BE2C (cell line): ENCODE measurements at regions not wholly inside any gene's neighbourhood (a gene's known extent, or its start where the extent isn't known, plus 50 kb on each side); places are given as distances from the start of the nearest gene placed in this dataset.

Experiments used
- DNase-seq: peaks from one replicate; pipeline ENCODE4 v3.0.0-alpha.2; 2020
- H3K27me3 ChIP-seq: fragments of 250-450 bp; sonication (Bioruptor Pico); 2 replicates; pipeline ENCODE4 v1.5.1; 2020; ENCODE audit warnings: mild to moderate bottlenecking
- H3K36me3 ChIP-seq: fragments of 250-450 bp; sonication (Bioruptor Pico); 2 replicates; pipeline ENCODE4 v1.5.1; 2020; ENCODE audit warnings: mild to moderate bottlenecking
- H3K4me1 ChIP-seq: fragments of 250-450 bp; sonication (Bioruptor Pico); 2 replicates; pipeline ENCODE4 v1.5.1; 2020
- H3K4me3 ChIP-seq: 2 replicates; pipeline ENCODE4 v1.5.1; 2011; ENCODE audit warnings: low read depth, low read length
- H3K9me3 ChIP-seq: fragments of 250-450 bp; sonication (Bioruptor Pico); 2 replicates; pipeline ENCODE4 v1.5.1; 2020
- TF ChIP-seq, protein P1 (sequence below): IDR thresholded peaks from 2 replicates; pipeline ENCODE4 v1.5.1; 2012; ENCODE audit warnings: mild to moderate bottlenecking, low read depth, low read length

DNA sequence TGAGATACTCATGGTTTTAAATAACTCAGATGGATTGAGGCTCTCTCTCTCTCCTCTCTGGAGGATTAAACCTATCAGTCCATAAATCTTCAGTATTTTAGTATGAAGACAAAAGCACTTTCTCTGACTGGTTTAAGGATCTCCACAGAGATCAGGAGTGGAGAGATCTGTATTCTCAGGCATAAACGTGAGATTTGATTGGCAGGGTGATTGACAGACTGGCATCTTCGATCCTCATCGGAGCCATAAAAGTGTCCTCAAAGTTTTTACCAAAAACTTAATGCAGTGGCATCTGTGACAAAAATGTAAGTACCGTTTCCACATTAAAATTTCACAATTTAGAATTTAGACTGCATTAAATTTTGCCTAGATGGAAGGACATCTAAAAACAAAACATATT is 870.1 kb downstream of the KCNJ2 start:
- H3K27me3 ChIP-seq, result no peaks in the 10 kb centered on the region

DNA sequence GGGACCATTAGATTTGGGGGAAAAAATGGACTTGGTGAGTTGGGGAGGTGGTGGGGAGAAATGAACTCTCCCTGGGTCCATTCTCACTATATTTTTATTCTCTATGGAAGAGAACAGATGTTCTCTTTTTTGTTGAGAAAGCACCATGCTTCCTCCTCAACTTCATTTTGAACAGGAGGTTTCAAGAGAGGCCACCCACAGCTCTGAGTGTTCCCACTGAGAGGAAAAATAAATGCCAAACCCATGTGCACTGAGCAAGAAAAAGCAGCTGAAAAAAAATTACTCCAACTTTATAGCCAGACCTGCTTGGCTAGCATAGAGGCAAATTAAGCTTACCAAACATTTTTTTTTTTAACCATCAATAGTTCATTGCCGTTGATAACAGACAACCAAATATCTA is 883.6 kb downstream of the KCNJ2 start:
- no peak for DNase-seq
- no peaks in the 10 kb centered on the region for H3K9me3 ChIP-seq

More for the DNA sequence above, 870.1 kb downstream of the KCNJ2 start:
- Histone ChIP-seq H3K4me3 (no peak overlapping the region), H3K36me3 (no peaks in the 10 kb centered on the region), H3K4me1 (no peaks in the 10 kb centered on the region), H3K9me3 (no peaks in the 10 kb centered on the region)
- DNase-seq, result no peak
- TF ChIP-seq, protein P1, sequence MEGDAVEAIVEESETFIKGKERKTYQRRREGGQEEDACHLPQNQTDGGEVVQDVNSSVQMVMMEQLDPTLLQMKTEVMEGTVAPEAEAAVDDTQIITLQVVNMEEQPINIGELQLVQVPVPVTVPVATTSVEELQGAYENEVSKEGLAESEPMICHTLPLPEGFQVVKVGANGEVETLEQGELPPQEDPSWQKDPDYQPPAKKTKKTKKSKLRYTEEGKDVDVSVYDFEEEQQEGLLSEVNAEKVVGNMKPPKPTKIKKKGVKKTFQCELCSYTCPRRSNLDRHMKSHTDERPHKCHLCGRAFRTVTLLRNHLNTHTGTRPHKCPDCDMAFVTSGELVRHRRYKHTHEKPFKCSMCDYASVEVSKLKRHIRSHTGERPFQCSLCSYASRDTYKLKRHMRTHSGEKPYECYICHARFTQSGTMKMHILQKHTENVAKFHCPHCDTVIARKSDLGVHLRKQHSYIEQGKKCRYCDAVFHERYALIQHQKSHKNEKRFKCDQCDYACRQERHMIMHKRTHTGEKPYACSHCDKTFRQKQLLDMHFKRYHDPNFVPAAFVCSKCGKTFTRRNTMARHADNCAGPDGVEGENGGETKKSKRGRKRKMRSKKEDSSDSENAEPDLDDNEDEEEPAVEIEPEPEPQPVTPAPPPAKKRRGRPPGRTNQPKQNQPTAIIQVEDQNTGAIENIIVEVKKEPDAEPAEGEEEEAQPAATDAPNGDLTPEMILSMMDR, result no peak

DNA sequence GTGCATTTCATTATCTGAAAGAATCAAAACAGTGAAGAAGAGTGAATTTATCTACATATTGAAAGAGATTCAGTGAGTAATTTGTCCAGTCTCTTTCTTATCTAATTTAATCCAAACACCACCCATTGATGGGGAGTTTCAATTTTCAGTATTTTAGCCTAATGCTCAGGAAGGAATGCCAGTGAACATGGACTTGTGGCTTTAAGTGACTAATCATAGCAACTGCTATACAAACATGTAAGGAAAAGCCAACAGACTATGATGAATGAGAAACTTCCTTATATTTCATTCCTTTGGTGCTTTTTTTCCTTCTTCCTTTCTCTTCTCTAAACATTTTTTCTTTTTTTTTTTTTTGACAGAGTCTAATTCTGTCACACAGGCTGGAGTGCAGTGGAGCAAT is 885.8 kb downstream of the KCNJ2 start:
- no peaks in the 10 kb centered on the region for H3K4me1 ChIP-seq
- H3K4me3 ChIP-seq, result no peak overlapping the region
- no peaks in the 10 kb centered on the region for H3K27me3 ChIP-seq
- H3K9me3 ChIP-seq, result no peaks in the 10 kb centered on the region
- TF ChIP-seq, protein P1, result no peak
- no peak for DNase-seq
- no peaks in the 10 kb centered on the region for H3K36me3 ChIP-seq

More for the DNA sequence above, 883.6 kb downstream of the KCNJ2 start:
- Histone ChIP-seq H3K27me3 (no peaks in the 10 kb centered on the region), H3K36me3 (no peaks in the 10 kb centered on the region), H3K4me3 (no peak overlapping the region), H3K4me1 (no peaks in the 10 kb centered on the region)
- TF ChIP-seq, protein P1, result no peak

DNA sequence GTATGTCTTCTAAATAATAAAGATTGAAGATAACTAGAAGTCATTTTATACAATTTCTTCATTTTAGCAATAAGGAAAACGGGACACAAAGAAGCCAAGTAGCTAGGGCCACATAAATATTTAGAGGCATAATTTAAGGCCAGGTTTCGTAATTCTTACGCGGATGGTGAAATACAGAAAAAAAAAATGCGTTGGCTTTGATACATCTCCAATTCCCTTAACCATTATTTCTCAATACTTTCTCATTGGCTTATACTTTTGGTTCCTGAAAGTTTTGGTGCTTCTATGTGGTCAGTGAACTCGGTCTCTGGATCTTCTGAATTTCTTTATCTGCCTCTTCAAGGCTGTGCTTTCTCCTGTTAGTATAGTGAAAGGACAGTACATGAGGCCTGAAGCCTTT is 888.1 kb downstream of the KCNJ2 start:
- Histone ChIP-seq H3K27me3 (no peaks in the 10 kb centered on the region), H3K36me3 (no peaks in the 10 kb centered on the region), H3K9me3 (no peaks in the 10 kb centered on the region), H3K4me3 (no peak overlapping the region), H3K4me1 (no peaks in the 10 kb centered on the region)
- no peak for DNase-seq
- TF ChIP-seq, protein P1, result no peak

DNA sequence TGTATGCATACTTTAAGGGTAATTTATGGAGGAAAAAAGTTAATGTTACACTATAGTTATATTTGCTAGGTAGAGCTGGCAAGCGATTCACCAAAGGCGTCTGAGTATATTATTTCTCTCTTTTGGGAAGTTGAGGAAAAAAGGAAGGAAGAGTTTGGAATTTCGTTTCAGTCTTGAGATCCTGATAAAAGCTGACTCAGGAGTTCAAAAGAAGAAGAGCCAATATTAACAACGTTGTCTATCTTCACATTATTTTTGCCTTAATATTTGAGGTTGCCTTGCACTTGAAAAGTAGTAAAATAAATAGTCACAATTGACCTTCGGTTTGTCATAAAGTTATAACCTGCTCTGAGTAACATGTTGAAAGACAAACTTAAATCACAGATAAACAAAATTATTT is 888.6 kb downstream of the KCNJ2 start:
- Histone ChIP-seq H3K4me1 (no peaks in the 10 kb centered on the region), H3K9me3 (no peaks in the 10 kb centered on the region), H3K27me3 (no peaks in the 10 kb centered on the region), H3K4me3 (no peak overlapping the region), H3K36me3 (no peaks in the 10 kb centered on the region)
- TF ChIP-seq, protein P1, result no peak
- no peak for DNase-seq

DNA sequence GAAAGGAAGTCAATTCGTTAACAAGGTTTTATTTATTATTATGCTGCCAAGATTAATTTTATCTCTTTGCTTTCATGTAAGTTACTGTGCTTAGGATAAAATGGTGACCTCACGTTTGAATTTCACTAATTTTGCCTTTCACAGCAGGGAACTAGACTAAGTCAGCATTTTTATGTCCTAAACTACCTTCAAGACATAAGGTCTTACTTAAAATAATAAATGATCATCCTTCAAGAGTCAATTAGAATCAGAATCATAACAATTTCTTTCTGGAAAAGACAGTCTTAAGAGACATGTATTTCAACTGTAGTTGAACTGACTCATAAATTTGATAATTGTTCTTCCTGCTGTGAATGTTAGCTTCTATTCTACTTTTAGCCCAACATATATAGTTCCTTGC is 893.8 kb downstream of the KCNJ2 start:
- Histone ChIP-seq H3K4me1 (no peaks in the 10 kb centered on the region), H3K4me3 (no peak overlapping the region), H3K9me3 (no peaks in the 10 kb centered on the region), H3K27me3 (no peaks in the 10 kb centered on the region), H3K36me3 (no peaks in the 10 kb centered on the region)
- DNase-seq, result no peak
- TF ChIP-seq, protein P1, result no peak
